ACC112 (cell line): ENCODE measurements at regions not wholly inside any gene's neighbourhood (a gene's known extent, or its start where the extent isn't known, plus 50 kb on each side); places are given as distances from the start of the nearest gene placed in this dataset.
A peak's percentile ranks its signal among the peaks of the same experiment; 100 is the strongest.

ENCODE experiments used
- H2AFZ ChIP-seq: fragments of 200-600 bp; sonication (generic); one replicate; pipeline ENCODE4 v1.6.0; 2017; ENCODE audit warnings: antibody characterized with exemption, low read length; ENCODE audit not compliant: unreplicated experiment
- H3K27ac ChIP-seq: fragments of 200-600 bp; sonication (generic); 2 replicates; pipeline ENCODE4 v1.5.1; 2014; ENCODE audit warnings: low read depth, mild to moderate bottlenecking, antibody characterized with exemption, low read length, moderate library complexity
- H3K27me3 ChIP-seq: fragments of 200-600 bp; sonication (generic); 2 replicates; pipeline ENCODE4 v1.6.1; 2014; ENCODE audit warnings: mild to moderate bottlenecking, antibody characterized with exemption, low read length, moderate library complexity, mixed read lengths; ENCODE audit not compliant: insufficient read depth
- H3K36me3 ChIP-seq: fragments of 200-600 bp; sonication (generic); 2 replicates; pipeline ENCODE4 v1.6.1; 2016; ENCODE audit warnings: mild to moderate bottlenecking, antibody characterized with exemption, low read length, moderate library complexity, mixed read lengths; ENCODE audit not compliant: insufficient read depth
- H3K4me1 ChIP-seq: fragments of 200-600 bp; sonication (generic); one replicate; pipeline ENCODE4 v1.6.1; 2016; ENCODE audit warnings: low read length, mixed read lengths; ENCODE audit not compliant: insufficient read depth, unreplicated experiment, control insufficient read depth
- H3K4me3 ChIP-seq: fragments of 200-600 bp; sonication (generic); 2 replicates; pipeline ENCODE4 v1.5.1; 2014; ENCODE audit warnings: mild to moderate bottlenecking, low read depth, low read length
- H3K79me2 ChIP-seq: fragments of 200-600 bp; sonication (generic); one replicate; pipeline ENCODE4 v1.6.0; 2016; ENCODE audit warnings: low read length; ENCODE audit not compliant: control insufficient read depth, unreplicated experiment, insufficient read depth

- Histone ChIP-seq H3K36me3 (no peaks in the 10 kb centered on the region), H3K4me1 (peaks cover 6% of the 10 kb centered on the region), H3K27ac (no peak overlapping the region), H3K27me3 (no peaks in the 10 kb centered on the region), H3K79me2 (no peaks in the 10 kb centered on the region), H2AFZ (no peak overlapping the region), H3K4me3 (no peak overlapping the region)
Measured at GRCh38 chr17:15884731-15885130, 60.2 kb upstream of the ADORA2B start.

GRCh38 chr17:15885770-15886169 lies 59.2 kb upstream of the ADORA2B start:
- H3K27me3 ChIP-seq = no peaks in the 10 kb centered on the region
- no peaks in the 10 kb centered on the region for H3K36me3 ChIP-seq

GRCh38 chr17:15886221-15886620 lies 58.7 kb upstream of the ADORA2B start:
- Histone ChIP-seq H3K27me3 (no peaks in the 10 kb centered on the region), H3K4me1 (peaks cover 6% of the 10 kb centered on the region), H3K36me3 (no peaks in the 10 kb centered on the region), H3K79me2 (no peaks in the 10 kb centered on the region), H2AFZ (no peak overlapping the region), H3K4me3 (no peak overlapping the region), H3K27ac (no peak overlapping the region)

More at GRCh38 chr17:15885770-15886169, 59.2 kb upstream of the ADORA2B start:
- no peak overlapping the region for H3K27ac ChIP-seq
- H2AFZ ChIP-seq = no peak overlapping the region
- H3K79me2 ChIP-seq = no peaks in the 10 kb centered on the region
- H3K4me3 ChIP-seq = no peak overlapping the region
- peaks cover 6% of the 10 kb centered on the region for H3K4me1 ChIP-seq

GRCh38 chr17:15886804-15887203 lies 58.1 kb upstream of the ADORA2B start:
- Histone ChIP-seq H3K4me1 (peaks cover 6% of the 10 kb centered on the region), H3K79me2 (no peaks in the 10 kb centered on the region), H3K27me3 (no peaks in the 10 kb centered on the region), H2AFZ (peak overlapping the region; percentile 25), H3K4me3 (no peak overlapping the region), H3K27ac (no peak overlapping the region), H3K36me3 (no peaks in the 10 kb centered on the region)

DNA sequence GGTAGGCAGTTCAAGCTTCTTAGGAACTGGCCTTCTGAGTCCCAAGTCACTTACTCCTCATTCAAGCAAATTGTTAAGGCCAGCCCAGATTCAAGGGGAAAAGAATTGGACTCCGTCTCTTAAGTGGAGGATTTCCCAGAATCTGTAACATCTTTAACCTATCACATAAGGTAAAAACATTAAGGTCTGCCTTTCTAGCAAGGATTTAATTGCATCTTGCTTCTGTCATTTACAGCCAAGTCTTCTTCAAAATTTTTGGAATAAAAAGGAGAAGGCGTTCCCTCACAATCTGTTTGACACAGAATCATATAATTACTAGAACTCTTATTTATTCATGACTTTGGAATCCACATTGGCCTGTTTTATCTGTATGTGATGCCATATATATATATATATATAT lies 56.5 kb upstream of the ADORA2B start:
- H3K4me1 ChIP-seq = peaks cover 14% of the 10 kb centered on the region
- no peak overlapping the region for H3K4me3 ChIP-seq
- no peaks in the 10 kb centered on the region for H3K27me3 ChIP-seq
- H2AFZ ChIP-seq = no peak overlapping the region
- H3K27ac ChIP-seq = no peak overlapping the region
- H3K36me3 ChIP-seq = no peaks in the 10 kb centered on the region
- no peaks in the 10 kb centered on the region for H3K79me2 ChIP-seq

DNA sequence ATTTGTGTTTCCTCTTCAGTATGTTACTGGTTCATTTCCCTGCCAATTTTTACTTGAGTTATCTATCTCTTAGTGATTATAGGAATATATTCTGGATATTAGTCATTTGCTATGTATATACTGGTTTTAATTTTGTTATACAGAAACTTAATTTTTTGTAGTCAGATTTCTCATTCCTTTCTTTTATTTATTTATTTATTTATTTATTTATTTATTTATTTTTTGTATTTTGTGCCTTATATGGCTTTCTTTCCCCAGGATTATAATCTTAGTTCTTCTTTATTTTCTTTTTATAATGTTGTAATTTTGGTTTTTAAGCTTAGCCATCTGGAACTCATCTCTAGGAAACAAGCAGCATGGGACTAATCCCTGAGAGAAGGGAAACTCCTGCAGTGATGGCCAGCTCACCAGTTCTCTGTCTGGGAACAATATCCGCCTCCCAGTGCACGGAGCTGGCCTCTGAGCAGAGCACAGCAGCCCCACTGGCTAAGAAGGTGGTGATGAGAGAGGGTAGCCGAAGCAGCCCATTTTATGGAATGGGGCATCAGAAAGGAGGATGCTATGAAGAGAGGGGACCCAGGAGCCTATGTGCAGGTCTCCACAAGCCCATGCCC lies 54.5 kb upstream of the ADORA2B start:
- Histone ChIP-seq H3K4me1 (peaks cover 18% of the 10 kb centered on the region), H3K36me3 (no peaks in the 10 kb centered on the region), H3K27me3 (no peaks in the 10 kb centered on the region), H2AFZ (no peak overlapping the region), H3K27ac (no peak overlapping the region), H3K79me2 (no peaks in the 10 kb centered on the region), H3K4me3 (no peak overlapping the region)

DNA sequence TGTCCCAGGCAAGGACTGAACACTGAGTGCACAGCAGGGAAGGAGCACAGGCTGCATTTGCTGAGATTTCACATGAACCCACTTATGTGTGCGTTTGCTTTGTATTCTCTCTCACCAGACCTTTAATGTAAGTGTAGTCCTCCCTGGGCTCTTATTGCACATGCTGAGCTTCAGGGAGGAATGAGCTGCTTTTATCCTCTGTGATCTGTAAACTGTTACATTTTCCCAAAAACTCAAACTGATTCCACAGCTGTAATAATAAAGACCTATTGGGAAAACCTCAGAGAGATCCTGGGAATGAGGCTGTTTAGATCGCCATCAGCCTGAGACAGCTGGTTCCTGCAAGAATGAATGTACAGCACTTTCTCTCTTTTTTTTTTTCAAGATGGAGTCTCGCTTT lies 53.6 kb upstream of the ADORA2B start:
- H3K4me1 ChIP-seq = peaks cover 18% of the 10 kb centered on the region

GRCh38 chr17:15892244-15892643 lies 52.7 kb upstream of the ADORA2B start:
- Histone ChIP-seq H2AFZ (no peak overlapping the region), H3K27me3 (no peaks in the 10 kb centered on the region), H3K4me1 (peaks cover 12% of the 10 kb centered on the region), H3K79me2 (no peaks in the 10 kb centered on the region), H3K36me3 (no peaks in the 10 kb centered on the region), H3K27ac (no peak overlapping the region), H3K4me3 (no peak overlapping the region)

More for the DNA sequence above, 53.6 kb upstream of the ADORA2B start:
- H3K4me3 ChIP-seq = no peak overlapping the region
- no peak overlapping the region for H2AFZ ChIP-seq
- no peak overlapping the region for H3K27ac ChIP-seq
- H3K79me2 ChIP-seq = no peaks in the 10 kb centered on the region
- no peaks in the 10 kb centered on the region for H3K36me3 ChIP-seq
- no peaks in the 10 kb centered on the region for H3K27me3 ChIP-seq

DNA sequence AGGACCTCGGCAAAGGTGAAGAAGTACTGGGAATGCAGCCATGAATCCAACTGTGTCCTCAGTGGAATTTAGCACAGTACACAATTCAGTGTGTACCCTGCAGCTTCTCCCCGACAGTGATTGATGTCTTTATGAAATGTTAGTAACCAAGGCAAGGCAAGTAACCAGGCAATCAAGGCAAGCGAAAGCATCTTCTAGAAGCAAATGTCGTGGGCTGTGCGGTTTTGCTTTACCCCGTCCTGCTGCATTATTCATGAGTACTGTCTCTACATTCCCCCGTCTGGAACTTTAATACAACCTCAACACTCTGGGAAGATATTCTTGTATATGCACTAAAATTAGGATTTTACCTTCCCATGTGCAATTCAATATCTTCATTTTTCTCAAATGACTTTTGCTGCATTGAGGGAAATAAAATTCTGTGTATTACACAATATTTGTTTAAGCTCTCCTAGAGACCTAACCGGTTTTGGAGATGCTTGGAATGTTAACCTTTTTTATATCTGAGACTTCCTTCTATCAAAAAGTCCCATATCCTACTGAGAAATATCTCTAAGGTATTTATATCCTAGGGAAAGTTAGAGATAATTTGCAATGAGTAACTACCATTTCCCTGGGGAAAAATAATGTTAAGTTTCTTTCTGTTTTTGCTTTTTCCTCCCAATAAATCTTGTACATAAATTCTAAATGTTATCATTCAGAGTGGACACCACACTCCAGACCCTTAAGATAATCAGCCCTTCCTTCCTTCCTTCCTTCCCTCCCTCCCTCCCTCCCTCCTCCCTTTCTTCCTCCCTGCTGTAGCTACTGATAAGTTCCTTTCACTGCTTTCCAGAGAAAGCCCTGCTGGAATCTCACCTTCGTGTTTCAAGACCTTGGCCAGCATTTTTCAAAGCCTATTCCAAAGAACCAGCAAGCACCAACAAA lies 51.9 kb upstream of the ADORA2B start:
- Histone ChIP-seq H3K27me3 (no peaks in the 10 kb centered on the region), H2AFZ (no peak overlapping the region), H3K4me3 (no peak overlapping the region), H3K27ac (peak overlapping the region; percentile 8; the same call in 1 of the 2 replicates), H3K36me3 (no peaks in the 10 kb centered on the region), H3K79me2 (no peaks in the 10 kb centered on the region), H3K4me1 (peaks cover 12% of the 10 kb centered on the region)

DNA sequence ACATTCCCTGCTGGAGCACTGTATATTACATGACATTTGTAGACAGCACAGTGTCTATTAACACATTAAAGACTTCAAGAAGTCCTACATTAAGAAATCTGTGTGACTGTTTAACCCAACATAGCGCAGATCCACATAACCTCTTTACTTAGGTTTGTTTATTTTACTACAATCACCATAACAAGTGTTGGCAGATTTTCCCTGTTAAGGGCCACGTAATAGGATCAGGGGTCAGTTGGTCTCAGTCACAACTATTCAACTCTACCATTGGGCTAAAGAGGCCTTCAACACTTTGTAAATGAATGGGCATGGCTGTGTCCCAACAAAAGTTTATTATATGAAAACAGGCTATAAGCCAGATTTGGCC lies 51.3 kb upstream of the ADORA2B start:
- H3K27me3 ChIP-seq = no peaks in the 10 kb centered on the region
- no peaks in the 10 kb centered on the region for H3K36me3 ChIP-seq
- H3K4me1 ChIP-seq = peaks cover 12% of the 10 kb centered on the region
- H3K27ac ChIP-seq = peak overlapping the region; percentile 2; the same call in 1 of the 2 replicates
- H2AFZ ChIP-seq = no peak overlapping the region
- H3K79me2 ChIP-seq = no peaks in the 10 kb centered on the region
- H3K4me3 ChIP-seq = no peak overlapping the region

DNA sequence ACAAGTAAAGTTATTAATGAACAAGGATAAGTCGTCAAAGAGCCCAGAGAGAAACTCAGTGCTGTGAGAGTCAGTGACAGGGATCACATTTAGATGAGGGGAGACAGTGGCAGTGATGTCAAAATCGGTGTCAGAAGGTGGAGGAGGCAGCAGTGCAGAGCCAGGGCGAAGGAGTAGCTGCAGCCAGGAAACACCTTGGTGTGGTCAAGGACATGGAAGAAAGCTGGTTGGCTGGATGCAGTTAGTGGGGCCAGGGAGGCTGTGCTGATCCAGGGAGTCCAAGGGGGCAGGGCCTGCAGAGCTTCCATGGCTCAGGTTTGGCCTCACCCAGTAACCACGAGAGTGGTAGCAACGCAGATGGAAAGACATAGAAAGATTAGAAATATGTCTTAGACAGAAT lies 50.7 kb upstream of the ADORA2B start:
- Histone ChIP-seq H3K4me1 (peaks cover 12% of the 10 kb centered on the region), H2AFZ (no peak overlapping the region), H3K27me3 (no peaks in the 10 kb centered on the region), H3K27ac (no peak overlapping the region), H3K79me2 (no peaks in the 10 kb centered on the region), H3K4me3 (no peak overlapping the region), H3K36me3 (no peaks in the 10 kb centered on the region)
